Hematopoietic multipotent progenitor cell treated with erythropoietin and hydrocortisone succinate and interleukin-3 and kit ligand, for 4 days (in vitro differentiated cells): ENCODE measurements at regions not wholly inside any gene's neighbourhood (a gene's known extent, or its start where the extent isn't known, plus 50 kb on each side); places are given as distances from the start of the nearest gene placed in this dataset.
"Not testable (repeated sequence)": the region's sequence is repeated elsewhere in the genome, so short reads cannot be mapped to it uniquely, and the experiment has no call there.

ENCODE experiments used
- DNase-seq: peaks from one replicate; pipeline ENCODE4 v3.0.0-alpha.2; 2015

DNA sequence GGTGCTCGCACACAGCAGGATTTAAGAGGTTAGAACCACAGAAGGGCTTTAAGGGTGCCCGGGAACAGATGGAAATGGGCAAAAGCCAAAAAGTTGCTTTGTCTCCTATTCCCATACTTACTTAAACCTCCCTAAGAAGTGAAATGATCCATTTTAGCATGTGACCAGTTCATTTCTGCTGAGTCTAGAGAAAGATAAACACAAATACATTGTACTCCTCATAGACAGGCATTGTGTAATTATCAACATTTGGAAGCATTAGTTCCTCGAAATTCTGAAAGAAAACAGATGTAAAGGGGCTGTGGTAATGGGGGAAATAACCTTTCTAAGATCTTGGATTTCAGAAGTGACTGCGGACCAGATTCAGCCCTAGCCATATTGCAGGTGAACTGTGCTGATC lies 178.3 kb downstream of the CYB561 start:
- DNase-seq = no peak

- DNase-seq = no peak
These were observed 177.3 kb downstream of the CYB561 start for GRCh38 chr17:63268827-63269226.

DNA sequence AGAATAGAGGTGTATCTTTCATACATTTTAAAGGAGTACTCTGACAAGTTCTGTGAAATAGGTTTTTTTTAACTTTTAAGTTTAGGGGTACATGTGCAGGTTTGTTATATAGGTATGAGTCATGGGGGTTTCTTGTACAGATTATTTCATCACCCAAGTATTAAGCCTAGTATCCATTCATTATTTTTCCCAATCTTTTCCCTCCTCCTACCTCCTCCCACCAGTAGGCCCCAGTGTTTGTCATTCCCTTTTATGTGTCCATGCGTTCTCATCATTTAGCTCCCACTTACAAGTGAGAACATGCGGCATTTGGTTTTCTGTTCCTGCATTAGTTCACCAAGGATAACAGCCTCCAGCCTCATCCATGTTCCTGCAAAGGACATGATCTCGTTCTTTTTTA lies 175.5 kb downstream of the CYB561 start:
- no peak for DNase-seq

- DNase-seq = no peak
These were observed 172.0 kb downstream of the CYB561 start for GRCh38 chr17:63274146-63274545.

DNA sequence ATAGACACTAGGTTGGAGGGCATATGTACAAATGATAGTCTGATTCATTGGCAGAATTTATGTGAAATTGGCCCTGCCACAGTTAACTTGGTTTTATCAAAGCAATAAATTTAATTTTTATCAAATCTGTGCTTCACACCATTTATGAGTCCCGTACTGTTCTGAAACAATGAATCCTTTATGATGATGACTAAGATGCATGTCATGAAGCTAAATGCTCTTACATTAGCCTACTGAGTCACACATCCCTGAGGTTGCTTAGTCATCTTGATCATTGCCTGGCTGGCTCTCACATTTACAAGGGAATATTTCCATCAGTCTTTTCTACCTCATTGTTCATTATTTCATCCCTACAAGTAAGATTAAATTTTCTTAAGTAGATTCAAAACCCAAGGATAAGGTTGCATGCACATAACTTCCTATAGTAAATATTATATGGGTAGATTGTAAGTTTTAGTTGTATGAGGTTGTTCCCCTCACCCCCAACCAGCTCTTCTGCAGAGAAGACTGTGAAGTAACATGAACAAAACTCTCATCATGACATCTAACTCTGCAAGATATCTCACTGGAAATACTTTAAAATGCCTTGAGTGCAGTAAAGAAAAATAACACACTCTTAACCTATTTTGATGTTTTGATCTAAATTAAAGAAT lies 170.7 kb downstream of the CYB561 start:
- DNase-seq = peak; percentile 21

GRCh38 chr17:63275971-63276745 lies 169.9 kb downstream of the CYB561 start:
- DNase-seq = peak; percentile 7

DNA sequence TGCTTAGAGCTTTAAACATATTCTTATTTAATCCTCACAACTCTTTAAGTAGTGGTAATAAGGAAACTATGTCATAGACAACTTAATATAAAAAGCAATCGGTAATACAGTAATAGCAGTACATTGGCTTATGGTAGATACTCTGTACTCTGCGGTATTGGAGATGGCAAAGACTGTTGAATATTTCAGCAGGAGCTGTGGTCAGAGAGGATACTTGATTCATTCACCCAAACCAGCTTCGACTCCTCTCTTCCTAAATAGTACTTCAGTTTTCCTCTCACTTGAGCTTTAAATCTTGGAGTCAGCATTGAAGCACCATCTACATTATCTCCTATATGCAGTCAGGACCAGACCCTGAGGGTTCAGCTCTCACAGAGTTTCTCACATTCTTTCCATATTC lies 169.3 kb downstream of the CYB561 start:
- DNase-seq = no peak

DNA sequence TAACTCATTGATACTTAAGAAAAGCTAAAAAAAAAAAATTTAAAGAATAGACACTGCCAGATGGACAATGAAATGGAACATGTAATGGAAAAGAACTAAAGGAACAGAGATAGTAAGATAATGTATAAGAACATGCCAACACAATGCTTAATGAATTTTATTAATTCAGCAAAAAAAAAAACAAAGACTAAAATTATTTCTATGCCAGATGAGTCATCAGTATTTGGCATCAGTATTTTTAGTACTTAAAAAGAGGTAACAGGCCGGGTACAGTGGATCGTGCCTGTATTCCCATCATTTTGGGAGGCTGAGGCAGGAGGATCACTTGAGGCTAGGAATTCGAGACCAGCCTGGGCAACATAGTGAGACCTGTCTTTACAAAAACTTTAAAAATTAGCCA lies 168.5 kb downstream of the CYB561 start:
- DNase-seq = no peak

DNA sequence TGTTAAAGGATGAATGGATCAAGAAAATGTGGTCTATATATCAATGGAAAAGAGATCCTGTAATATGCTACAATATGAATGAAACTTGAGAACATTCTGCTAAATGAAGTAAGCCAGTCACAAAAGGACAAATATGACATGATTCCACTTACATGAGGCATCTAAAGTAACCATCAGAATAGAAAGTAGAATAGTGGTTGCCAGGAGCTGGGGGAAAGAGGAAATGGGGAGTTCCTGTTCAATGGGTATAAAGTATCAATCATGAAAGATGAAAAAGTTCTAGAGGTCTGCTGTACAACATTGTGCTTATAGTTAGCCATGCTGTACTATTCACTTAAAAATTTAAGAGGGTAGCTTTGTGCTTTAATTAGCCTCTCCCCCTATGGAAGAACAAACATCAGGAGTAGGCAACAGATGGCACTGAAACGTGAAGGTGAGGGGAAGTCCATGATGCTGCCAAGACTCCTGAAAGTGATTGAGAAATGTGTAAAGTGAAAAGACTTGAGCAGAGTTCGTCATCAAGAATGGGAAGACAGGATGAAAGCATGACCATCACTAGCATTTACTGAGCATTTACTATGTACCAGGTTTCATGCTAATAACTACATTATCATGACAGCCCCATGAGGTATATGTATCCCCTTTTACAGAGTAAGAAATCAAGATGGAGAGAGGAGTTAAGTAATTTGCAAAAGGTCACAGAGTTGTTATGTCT lies 167.2 kb downstream of the CYB561 start:
- no peak for DNase-seq

- no peak for DNase-seq
These were observed 166.4 kb downstream of the CYB561 start for GRCh38 chr17:63279498-63280230.

GRCh38 chr17:63282455-63282854 lies 163.7 kb downstream of the CYB561 start:
- no peak for DNase-seq

DNA sequence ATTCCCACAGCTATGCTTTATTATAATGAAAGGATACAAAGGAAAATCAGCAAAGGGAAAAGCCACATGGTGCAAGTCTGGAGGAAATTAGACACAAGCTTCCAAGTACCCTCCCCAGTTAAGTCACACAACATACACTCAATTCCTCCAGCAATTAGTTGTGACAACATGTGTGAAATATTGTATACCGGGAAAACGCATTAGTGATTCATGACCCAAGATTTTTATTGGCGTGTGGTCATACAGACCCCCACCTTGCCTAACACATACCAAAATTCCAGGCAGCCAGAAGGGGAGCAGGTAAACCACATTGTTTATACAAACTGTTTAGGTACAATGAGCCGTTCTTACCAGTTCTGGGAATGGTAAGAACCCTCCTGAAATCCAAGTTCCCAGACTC lies 160.6 kb downstream of the CYB561 start:
- DNase-seq = no peak

DNA sequence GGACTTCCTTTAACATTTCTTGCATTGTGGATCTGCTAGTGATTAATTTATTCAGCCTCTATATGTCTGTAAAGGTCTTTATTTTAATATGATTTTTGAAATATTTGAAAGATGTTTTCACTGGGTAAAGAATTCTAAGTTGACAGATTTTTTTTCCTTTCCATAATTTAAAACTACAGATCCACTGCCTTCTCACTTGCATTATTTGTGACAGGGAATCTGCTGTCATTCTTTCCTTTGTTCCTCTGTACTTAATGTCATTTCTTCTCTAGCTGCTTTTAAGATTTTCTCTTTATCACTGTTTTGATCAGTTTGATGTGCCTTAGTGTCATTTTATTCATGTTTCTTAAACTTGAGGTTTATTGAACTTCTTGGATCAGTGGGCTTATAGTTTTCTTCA lies 159.9 kb downstream of the CYB561 start:
- no peak for DNase-seq

DNA sequence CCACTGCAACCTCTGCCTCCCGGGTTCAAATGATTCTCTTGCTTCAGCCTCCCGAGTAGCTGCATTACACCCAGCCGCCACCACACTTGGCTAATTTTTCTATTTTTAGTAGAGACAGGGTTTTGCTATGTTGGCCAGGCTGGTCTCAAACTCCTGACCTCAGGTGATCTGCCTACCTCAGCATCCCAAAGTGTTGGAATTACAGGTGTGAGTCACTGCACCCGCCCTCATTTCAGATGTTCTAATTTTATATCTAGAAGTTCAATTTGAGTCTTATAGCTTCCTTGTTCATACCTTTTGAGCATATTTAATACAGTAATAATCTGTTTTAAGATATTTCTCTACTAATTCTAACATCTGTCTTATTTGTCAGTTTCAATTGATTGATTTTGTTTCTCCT lies 159.1 kb downstream of the CYB561 start:
- not testable (repeated sequence) for DNase-seq

GRCh38 chr17:63289931-63290330 lies 156.2 kb downstream of the CYB561 start:
- no peak for DNase-seq

DNA sequence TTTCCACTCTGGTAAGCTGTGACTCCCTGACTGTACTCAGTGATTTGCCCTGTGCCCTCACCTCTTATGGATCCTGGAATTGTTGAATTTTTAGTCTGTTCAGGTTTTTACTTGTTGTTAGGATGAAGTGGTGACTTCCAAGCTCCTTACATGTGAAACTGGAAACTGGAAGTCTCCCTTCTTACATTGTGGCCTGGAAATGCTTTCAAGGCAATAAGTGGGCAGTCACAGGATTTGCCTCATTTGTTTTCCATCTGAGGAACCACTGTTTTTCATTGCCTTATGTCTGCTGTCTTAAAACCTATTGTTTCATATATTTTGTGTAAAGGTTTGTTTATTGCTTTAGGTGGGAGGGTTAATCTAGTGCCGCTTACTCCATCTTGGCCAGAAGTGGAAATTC lies 155.8 kb downstream of the CYB561 start:
- DNase-seq = no peak

- DNase-seq = no peak
These were observed 155.3 kb downstream of the CYB561 start for GRCh38 chr17:63290784-63291183.

DNA sequence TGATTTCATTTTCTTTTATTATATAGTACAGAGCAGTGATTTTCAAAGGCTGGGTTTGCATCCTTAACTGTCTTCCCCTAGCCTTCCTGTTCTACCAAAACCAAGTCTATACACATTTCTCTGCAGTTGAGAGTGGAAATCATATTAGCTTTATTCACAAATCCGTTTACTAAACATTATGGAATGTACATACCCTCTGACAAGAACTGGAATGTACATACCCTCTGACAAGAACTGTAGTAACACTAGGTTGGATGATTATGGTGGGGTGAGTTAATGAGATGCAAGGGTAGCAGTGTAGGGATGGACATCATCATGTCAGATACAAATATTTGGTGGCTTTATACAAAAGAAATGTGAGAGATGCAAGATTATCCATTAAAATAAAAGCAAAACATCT lies 154.8 kb downstream of the CYB561 start:
- DNase-seq = no peak

DNA sequence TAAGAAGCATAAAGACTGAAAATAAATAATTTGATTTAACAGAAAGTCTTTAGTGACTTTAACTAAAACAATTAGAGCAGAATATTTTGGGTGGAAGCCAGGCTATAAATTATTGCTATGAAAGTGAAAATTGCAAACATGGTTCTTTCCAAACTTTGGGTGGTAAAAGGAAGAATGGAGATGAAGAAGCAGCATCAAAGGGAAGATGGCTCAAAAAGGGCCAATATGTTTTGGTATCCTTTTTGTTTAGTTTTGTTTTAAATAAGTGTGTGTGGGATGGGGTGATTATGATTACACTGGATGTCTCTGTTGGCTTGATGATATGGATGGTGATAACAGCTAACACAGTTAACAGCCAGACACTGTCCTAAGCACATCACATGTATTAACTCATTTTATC lies 153.7 kb downstream of the CYB561 start:
- no peak for DNase-seq

- DNase-seq = no peak
These were observed 152.6 kb downstream of the CYB561 start for GRCh38 chr17:63293323-63294075.

GRCh38 chr17:63294776-63295175 lies 151.3 kb downstream of the CYB561 start:
- DNase-seq = no peak

DNA sequence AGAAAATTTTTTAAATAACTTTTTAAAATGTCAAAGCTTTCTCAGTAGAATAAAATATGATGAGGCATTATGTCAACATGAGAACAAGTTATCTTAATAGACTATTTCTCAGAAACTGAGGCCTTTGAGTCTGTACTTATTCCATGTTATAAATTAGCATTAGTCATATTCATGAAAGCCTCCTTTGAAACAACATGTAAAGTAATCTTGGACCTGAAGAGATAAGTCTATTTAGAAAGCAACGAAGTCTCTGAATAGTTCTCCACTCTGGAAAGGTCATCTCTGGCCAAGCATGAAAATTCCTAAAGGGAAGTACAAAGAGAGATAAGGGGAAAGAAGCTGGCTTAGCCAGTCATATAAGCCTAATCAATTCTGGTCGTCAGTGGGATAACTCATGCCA lies 150.8 kb downstream of the CYB561 start:
- DNase-seq = no peak
